K562 (cell line): ENCODE measurements at regions not wholly inside any gene's neighbourhood (a gene's known extent, or its start where the extent isn't known, plus 50 kb on each side); places are given as distances from the start of the nearest gene placed in this dataset.

ENCODE experiments used
- ATAC-seq: fragments of 200-7000 bp; cut with Tn5 transposase; 3 replicates; pipeline ENCODE4 v1.9.1; 2020; ENCODE audit warnings: moderate library complexity
- BruUV-seq: library from RNA; stranded (reverse); fragments of 400-500 nt; replicated peaks from 2 replicates; lab custom pipeline; 2021; lab: Mats Ljungman, UMichigan
- CTCF ChIA-PET: fragments of 300-600 bp; formaldehyde crosslinking; extraction: SDS; loops from one replicate; lab custom pipeline; 2021; ENCODE audit warnings: low intra/inter-chr PET ratio; lab: Yijun Ruan, JAX
- POLR2A ChIA-PET: fragments of 300-600, 350-650 bp; sonication (Branson Sonifier 250); formaldehyde crosslinking; extraction: SDS; loops from one replicate; lab custom pipeline; 2021; ENCODE audit warnings: antibody characterized with exemption, inconsistent platforms; lab: Yijun Ruan, JAX
- DNase-seq, 4 experiments: peaks; one replicate each; pipeline versions ENCODE4 v3.0.0 to v3.0.0-alpha.2; 2011 to 2018; ENCODE audit warnings: low spot score in 3 of 4, mixed read lengths in 3 of 4; ENCODE audit errors: extremely low read depth in 1 of 4
- FAIRE-seq: peaks from 2 replicates; lab custom pipeline; 2011; peaks lifted over from hg19 to GRCh38; lab: Jason Lieb, UNC
- H2AFZ ChIP-seq: 2 replicates; pipeline ENCODE4 v1.6.0; 2011; ENCODE audit warnings: low read depth, low read length, control low read depth, inconsistent platforms
- H3K27ac ChIP-seq: fragments of 200-600 bp; 3 replicates; pipeline ENCODE4 v1.8.0; 2011; ENCODE audit warnings: low read depth, mild to moderate bottlenecking, control low read depth, inconsistent platforms, low read length, moderate library complexity, mixed read lengths; ENCODE audit errors: extremely low read depth
- H3K27me3 ChIP-seq, 2 experiments: fragments of 300-600 bp in 1 of 2; 2 replicates in 1 of 2; 3 replicates in 1 of 2; pipeline versions ENCODE4 v1.6.0 to v1.8.0; 2011; ENCODE audit warnings: inconsistent platforms in 2 of 2, low read length in 2 of 2, mild to moderate bottlenecking in 1 of 2, mixed read lengths in 1 of 2, moderate library complexity in 1 of 2; ENCODE audit not compliant: control insufficient read depth in 2 of 2, insufficient read depth in 2 of 2
- H3K36me3 ChIP-seq: fragments of 300-600 bp; 3 replicates; pipeline ENCODE4 v1.8.0; 2011; ENCODE audit warnings: mild to moderate bottlenecking, low read length, inconsistent platforms; ENCODE audit not compliant: control insufficient read depth, insufficient read depth
- H3K4me1 ChIP-seq, 2 experiments: fragments of 200-600 bp in 1 of 2; replicated peaks in 1 of 2; 2 replicates in 1 of 2; 3 replicates in 1 of 2; pipeline versions ENCODE4 v1.5.1 to v1.8.0; 2011; ENCODE audit warnings: inconsistent platforms in 2 of 2, low read length in 2 of 2, mild to moderate bottlenecking in 1 of 2, mixed read lengths in 1 of 2, moderate library complexity in 1 of 2; ENCODE audit not compliant: control insufficient read depth in 2 of 2, insufficient read depth in 2 of 2
- H3K4me2 ChIP-seq: 2 replicates; pipeline ENCODE4 v1.6.1; 2011; ENCODE audit warnings: low read length, control low read depth, inconsistent platforms, mixed read lengths; ENCODE audit not compliant: insufficient read depth
- H3K4me3 ChIP-seq: fragments of 200-600 bp; sonication (generic), shearing (Covaris generic); 2 replicates; pipeline ENCODE4 v1.5.1; 2016; ENCODE audit warnings: control low read depth, inconsistent platforms
- H3K79me2 ChIP-seq: fragments of 200-600 bp; 3 replicates; pipeline ENCODE4 v1.8.0; 2011; ENCODE audit warnings: low read length, inconsistent platforms; ENCODE audit not compliant: control insufficient read depth, insufficient read depth
- H3K9ac ChIP-seq, 2 experiments: 2 replicates each; pipeline versions ENCODE4 v1.6.0 to v1.6.1; 2011; ENCODE audit warnings: low read depth in 2 of 2, low read length in 2 of 2, control low read depth in 1 of 2, inconsistent platforms in 1 of 2, mild to moderate bottlenecking in 1 of 2, mixed read lengths in 1 of 2; ENCODE audit not compliant: insufficient read depth in 1 of 2
- H3K9me1 ChIP-seq: one replicate; pipeline ENCODE4 v1.6.0; 2011; ENCODE audit warnings: inconsistent platforms, mild to moderate bottlenecking, low read length, moderate library complexity; ENCODE audit not compliant: control insufficient read depth, insufficient read depth
- H3K9me3 ChIP-seq: replicated peaks from 2 replicates; pipeline ENCODE4 v1.5.1; 2011; ENCODE audit warnings: low read depth, low read length, inconsistent platforms; ENCODE audit not compliant: control insufficient read depth, insufficient read depth
- H4K20me1 ChIP-seq: replicated peaks from 2 replicates; pipeline ENCODE4 v1.6.1; 2011; ENCODE audit warnings: low read length, inconsistent platforms, mixed read lengths; ENCODE audit not compliant: control insufficient read depth, insufficient read depth
- BRF1 ChIP-seq: IDR thresholded peaks from 3 replicates; pipeline ENCODE4 v1.6.1; 2011; ENCODE audit warnings: borderline replicate concordance, mild to moderate bottlenecking; ENCODE audit not compliant: insufficient read length; ENCODE audit errors: extremely low read depth
- CBFA2T2 ChIP-seq: fragments of 450-650 bp; conservative IDR thresholded peaks from 2 replicates; pipeline ENCODE4 v1.6.1; 2017; ENCODE audit warnings: mild to moderate bottlenecking
- CBX2 ChIP-seq: fragments of 200-600 bp; sonication (generic); IDR thresholded peaks from one replicate; pipeline ENCODE4 v1.6.1; 2012; ENCODE audit warnings: mild to moderate bottlenecking, low read length, inconsistent platforms; ENCODE audit not compliant: insufficient read depth, poor library complexity, severe bottlenecking
- CREBBP ChIP-seq: IDR thresholded peaks from one replicate; pipeline ENCODE4 v1.6.1; 2012; ENCODE audit warnings: low read depth, mild to moderate bottlenecking, control low read depth, inconsistent platforms, low read length
- MYC ChIP-seq, 2 experiments: fragments of 250-450 bp in 1 of 2; sonication (Bioruptor Pico) in 1 of 2; IDR thresholded peaks; 2 replicates each; pipeline versions ENCODE4 v1.5.1 to v1.6.1; 2012 to 2021; ENCODE audit warnings: low read depth in 2 of 2, borderline replicate concordance in 1 of 2, improper control_type of control experiment in 1 of 2, low read length in 1 of 2, mild to moderate bottlenecking in 1 of 2, moderate library complexity in 1 of 2
- NCOA2 ChIP-seq, 2 experiments: fragments of 450-650 bp; IDR thresholded peaks; 2 replicates each; pipeline ENCODE4 v1.6.1; 2018; ENCODE audit warnings: mild to moderate bottlenecking in 2 of 2, moderate library complexity in 1 of 2; ENCODE audit not compliant: partially characterized antibody in 2 of 2
- NFIC ChIP-seq: fragments of 450-650 bp; IDR thresholded peaks from 2 replicates; pipeline ENCODE4 v1.6.1; 2017; ENCODE audit warnings: mild to moderate bottlenecking, inconsistent platforms
- RBFOX2 ChIP-seq: fragments of 200-400 bp; formaldehyde crosslinking; IDR thresholded peaks from 2 replicates; pipeline ENCODE4 v1.6.1; 2017; ENCODE audit warnings: low read depth, mild to moderate bottlenecking, low read length, moderate library complexity
- RUNX1 ChIP-seq: sonication (generic); IDR thresholded peaks from 2 replicates; pipeline ENCODE4 v1.6.1; 2016; ENCODE audit warnings: antibody characterized with exemption, low read depth
- ZBED1 ChIP-seq: IDR thresholded peaks from 2 replicates; pipeline ENCODE4 v1.6.1; 2014
- ZNF174 ChIP-seq: fragments of 250-450 bp; sonication (Bioruptor Pico); IDR thresholded peaks from 2 replicates; pipeline ENCODE4 v1.4.0; 2020; ENCODE audit warnings: mild to moderate bottlenecking
- ZNF311 ChIP-seq: fragments of 250-450 bp; sonication (Bioruptor Pico); IDR thresholded peaks from 2 replicates; pipeline ENCODE4 v1.4.0; 2020; ENCODE audit warnings: mild to moderate bottlenecking, moderate library complexity
- ZNF778 ChIP-seq: fragments of 450-650 bp; formaldehyde crosslinking; IDR thresholded peaks from 2 replicates; pipeline ENCODE4 v1.4.0; 2020; ENCODE audit warnings: mild to moderate bottlenecking, moderate library complexity
- whole genome bisulfite sequencing: fragments of 100-300 bp; shearing (Covaris generic); methylation state at CpG from one replicate; pipeline ENCODE4 v1.1.6; 2016; ENCODE audit warnings: low coverage, mixed read lengths; ENCODE audit not compliant: insufficient coverage; ENCODE audit errors: missing lambda C conversion rate; 5-methylcytosine and 5-hydroxymethylcytosine counted together
- in situ Hi-C: fragments of 300-500 bp; cut with MboI; formaldehyde crosslinking; loops from 4 replicates; pipeline ENCODE4 v1.15.0; 2018; ENCODE audit warnings: inconsistent platforms, mixed read lengths
- intact Hi-C: fragments of 100-400 bp; cut with micrococcal nuclease; formaldehyde crosslinking; loops from 2 replicates; pipeline ENCODE4 v1.14.2; 2022
- TF ChIP-seq, protein P1 (sequence below): IDR thresholded peaks from 2 replicates; pipeline ENCODE4 v1.6.1; 2012; ENCODE audit warnings: low read depth, low read length, improper control_type of control experiment, borderline replicate concordance
- TF ChIP-seq, protein P2 (sequence below), 2 experiments: fragments of 200-800 bp in 1 of 2; sonication (Bioruptor generic) in 1 of 2; sonication (generic) in 1 of 2; formaldehyde crosslinking in 1 of 2; IDR thresholded peaks in 1 of 2; conservative IDR thresholded peaks in 1 of 2; 2 replicates each; pipeline versions ENCODE4 v1.5.0 to v1.6.1; 2016 to 2020; ENCODE audit warnings: missing compliant biosample characterization in 1 of 2, missing genetic modification characterization in 1 of 2, missing genetic modification reagents in 1 of 2

DNA sequence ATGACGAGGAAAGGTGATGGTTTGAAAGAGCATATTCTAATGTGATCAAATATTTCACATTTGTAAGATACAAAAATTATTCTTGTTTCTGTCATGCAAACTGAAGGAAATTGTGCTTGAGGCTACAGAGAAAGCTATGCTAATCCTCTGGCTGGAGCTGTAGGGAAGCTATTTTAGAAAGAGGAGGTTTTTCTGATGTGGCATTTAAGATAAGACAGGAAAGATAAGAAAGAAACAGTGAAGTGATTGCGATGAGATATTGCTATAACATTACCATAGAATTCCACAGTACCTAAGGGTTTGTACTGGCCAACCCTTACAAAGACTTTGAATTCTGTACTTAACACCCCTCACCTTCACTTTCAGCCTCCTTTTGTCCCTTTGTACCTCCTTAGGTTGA lies 205.2 kb upstream of the LMCD1 start:
- DNase-seq = no peak
- Histone ChIP-seq H3K79me2 (no peaks in the 10 kb centered on the region), H3K4me3 (no peak overlapping the region), H3K9me1 (no peaks in the 10 kb centered on the region), H3K9me3 (no peaks in the 10 kb centered on the region; the same call in 1 of the 2 replicates), H3K4me1 (no peaks in the 10 kb centered on the region), H4K20me1 (no peaks in the 10 kb centered on the region), H3K9ac (no peak overlapping the region), H2AFZ (no peak overlapping the region), H3K36me3 (no peaks in the 10 kb centered on the region), H3K27ac (no peak overlapping the region), H3K27me3 (no peaks in the 10 kb centered on the region), H3K4me2 (no peak overlapping the region)
- ChIA-PET CTCF (no interaction called here), POLR2A (no interaction called here)
- TF ChIP-seq, protein P1, sequence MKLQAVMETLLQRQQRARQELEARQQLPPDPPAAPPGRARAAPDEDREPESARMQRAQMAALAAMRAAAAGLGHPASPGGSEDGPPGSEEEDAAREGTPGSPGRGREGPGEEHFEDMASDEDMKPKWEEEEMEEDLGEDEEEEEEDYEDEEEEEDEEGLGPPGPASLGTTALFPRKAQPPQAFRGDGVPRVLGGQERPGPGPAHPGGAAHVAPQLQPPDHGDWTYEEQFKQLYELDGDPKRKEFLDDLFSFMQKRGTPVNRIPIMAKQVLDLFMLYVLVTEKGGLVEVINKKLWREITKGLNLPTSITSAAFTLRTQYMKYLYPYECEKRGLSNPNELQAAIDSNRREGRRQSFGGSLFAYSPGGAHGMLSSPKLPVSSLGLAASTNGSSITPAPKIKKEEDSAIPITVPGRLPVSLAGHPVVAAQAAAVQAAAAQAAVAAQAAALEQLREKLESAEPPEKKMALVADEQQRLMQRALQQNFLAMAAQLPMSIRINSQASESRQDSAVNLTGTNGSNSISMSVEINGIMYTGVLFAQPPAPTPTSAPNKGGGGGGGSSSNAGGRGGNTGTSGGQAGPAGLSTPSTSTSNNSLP = no peak
- no peak for TF ChIP-seq MYC (IDR thresholded peaks at IDR 0.05; ENCODE audit: low read depth, low read length)
- no peak for TF ChIP-seq MYC (CRISPR knock-in tag; IDR thresholded peaks at IDR 0.05; ENCODE audit: borderline replicate concordance, low read depth)
- TF ChIP-seq CREBBP = no peak
- TF ChIP-seq NFIC = no peak
- TF ChIP-seq, protein P2, sequence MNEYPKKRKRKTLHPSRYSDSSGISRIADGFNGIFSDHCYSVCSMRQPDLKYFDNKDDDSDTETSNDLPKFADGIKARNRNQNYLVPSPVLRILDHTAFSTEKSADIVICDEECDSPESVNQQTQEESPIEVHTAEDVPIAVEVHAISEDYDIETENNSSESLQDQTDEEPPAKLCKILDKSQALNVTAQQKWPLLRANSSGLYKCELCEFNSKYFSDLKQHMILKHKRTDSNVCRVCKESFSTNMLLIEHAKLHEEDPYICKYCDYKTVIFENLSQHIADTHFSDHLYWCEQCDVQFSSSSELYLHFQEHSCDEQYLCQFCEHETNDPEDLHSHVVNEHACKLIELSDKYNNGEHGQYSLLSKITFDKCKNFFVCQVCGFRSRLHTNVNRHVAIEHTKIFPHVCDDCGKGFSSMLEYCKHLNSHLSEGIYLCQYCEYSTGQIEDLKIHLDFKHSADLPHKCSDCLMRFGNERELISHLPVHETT (CRISPR knock-in tag; conservative IDR thresholded peaks at IDR 0.05 in 1 of 2, IDR thresholded peaks at IDR 0.05 in 1 of 2) = no peak
- no peak for TF ChIP-seq CBFA2T2
- TF ChIP-seq ZNF311 (CRISPR knock-in tag) = no peak
- TF ChIP-seq CBX2 = no peak
- no peak for TF ChIP-seq ZNF778 (CRISPR knock-in tag)
- TF ChIP-seq BRF1 = no peak
- no peak for TF ChIP-seq ZNF174 (CRISPR knock-in tag)
- TF ChIP-seq ZBED1 = no peak
- TF ChIP-seq RBFOX2 = no peak
- no peak for TF ChIP-seq RUNX1
- TF ChIP-seq NCOA2 (IDR thresholded peaks at IDR 0.05; ENCODE audit: partially characterized antibody in 2 of 2) = no peak
- in situ Hi-C loops (no loop called here), intact Hi-C loops (no loop called here)
- FAIRE-seq = no peak
- WGBS = 0% methylated on average over 2 of the region's 2 CpGs
- no peak for ATAC-seq
- no TSS peak for BruUV-seq
